SK-N-SH (cell line): ENCODE measurements at regions not wholly inside any gene's neighbourhood (a gene's known extent, or its start where the extent isn't known, plus 50 kb on each side); places are given as distances from the start of the nearest gene placed in this dataset.

Source experiments
- CTCF ChIA-PET: fragments of 300-600, 350-600 bp; formaldehyde crosslinking; extraction: SDS; loops from one replicate; lab custom pipeline; 2021; lab: Yijun Ruan, JAX
- POLR2A ChIA-PET: fragments of 350-600 bp; sonication (Branson Sonifier 250); formaldehyde crosslinking; extraction: SDS; loops from one replicate; lab custom pipeline; 2020; ENCODE audit warnings: antibody characterized with exemption, inconsistent platforms; lab: Yijun Ruan, JAX
- DNase-seq: peaks from one replicate; pipeline ENCODE4 v3.0.0; 2012
- H2AFZ ChIP-seq: fragments of 200-600 bp; sonication (generic); 2 replicates; pipeline ENCODE4 v1.8.1; 2016; ENCODE audit warnings: antibody characterized with exemption, mild to moderate bottlenecking, low read depth
- H3F3A ChIP-seq: fragments of 200-600 bp; sonication (generic); replicated peaks from 2 replicates; pipeline ENCODE3; 2016; ENCODE audit warnings: antibody characterized with exemption, mild to moderate bottlenecking; ENCODE audit not compliant: insufficient read depth
- H3K27ac ChIP-seq, 2 experiments: fragments of 200-500 bp in 1 of 2; fragments of 200-600 bp in 1 of 2; sonication (Bioruptor generic) in 1 of 2; sonication (generic), shearing (Covaris generic) in 1 of 2; 2 replicates each; pipeline versions ENCODE4 v1.5.1 to v1.6.1; 2014 to 2016; ENCODE audit warnings: low read depth in 2 of 2, inconsistent platforms in 1 of 2, low read length in 1 of 2, mild to moderate bottlenecking in 1 of 2, mixed read lengths in 1 of 2
- H3K27me3 ChIP-seq: fragments of 200-600 bp; sonication (generic), shearing (Covaris generic); 2 replicates; pipeline ENCODE4 v1.6.1; 2016; ENCODE audit warnings: mixed run types; ENCODE audit not compliant: insufficient read depth
- H3K36me3 ChIP-seq, 2 experiments: fragments of 200-500 bp in 1 of 2; fragments of 200-600 bp in 1 of 2; sonication (Bioruptor generic) in 1 of 2; sonication (generic) in 1 of 2; replicated peaks in 1 of 2; 2 replicates each; pipeline versions ENCODE3 to v1.5.1; 2014 to 2016; ENCODE audit warnings: low read length in 1 of 2, mild to moderate bottlenecking in 1 of 2; ENCODE audit not compliant: insufficient read depth in 2 of 2, control insufficient read depth in 1 of 2
- H3K4me1 ChIP-seq, 2 experiments: fragments of 200-500 bp in 1 of 2; fragments of 200-600 bp in 1 of 2; sonication (Bioruptor generic) in 1 of 2; sonication (generic), shearing (Covaris generic) in 1 of 2; 2 replicates each; pipeline versions ENCODE4 v1.5.1 to v1.6.1; 2014 to 2016; ENCODE audit warnings: low read depth in 1 of 2, low read length in 1 of 2, mixed run types in 1 of 2; ENCODE audit not compliant: insufficient read depth in 2 of 2, control insufficient read depth in 1 of 2
- H3K4me2 ChIP-seq: fragments of 200-600 bp; sonication (generic), shearing (Covaris generic); 2 replicates; pipeline ENCODE4 v1.6.1; 2017; ENCODE audit warnings: mixed run types
- H3K4me3 ChIP-seq, 2 experiments: fragments of 200-500 bp in 1 of 2; fragments of 200-600 bp in 1 of 2; sonication (Bioruptor generic) in 1 of 2; sonication (generic), shearing (Covaris generic) in 1 of 2; 2 replicates each; pipeline versions ENCODE4 v1.5.1 to v1.8.1; 2014 to 2016; ENCODE audit warnings: low read depth in 2 of 2, inconsistent platforms in 1 of 2, low read length in 1 of 2, mild to moderate bottlenecking in 1 of 2, mixed read lengths in 1 of 2, moderate library complexity in 1 of 2
- H3K79me2 ChIP-seq: fragments of 200-600 bp; sonication (generic); 2 replicates; pipeline ENCODE4 v1.8.1; 2017; ENCODE audit warnings: mild to moderate bottlenecking; ENCODE audit not compliant: insufficient read depth
- H3K9ac ChIP-seq: fragments of 200-600 bp; sonication (generic); 2 replicates; pipeline ENCODE4 v1.6.1; 2017; ENCODE audit warnings: mixed run types
- H3K9me2 ChIP-seq: fragments of 200-600 bp; sonication (generic); 2 replicates; pipeline ENCODE4 v1.6.1; 2017; ENCODE audit warnings: mixed run types
- H3K9me3 ChIP-seq: fragments of 200-600 bp; sonication (generic); 2 replicates; pipeline ENCODE4 v1.6.1; 2017; ENCODE audit warnings: mixed run types, mild to moderate bottlenecking, moderate library complexity
- H4K20me1 ChIP-seq: fragments of 200-600 bp; sonication (generic); 2 replicates; pipeline ENCODE4 v1.6.1; 2017; ENCODE audit warnings: mild to moderate bottlenecking, mixed run types; ENCODE audit not compliant: insufficient read depth
- CHD2 ChIP-seq: fragments of 150-350 bp; IDR thresholded peaks from 2 replicates; pipeline ENCODE4 v1.6.1; 2018; ENCODE audit warnings: low read length; ENCODE audit not compliant: partially characterized antibody
- FOSL2 ChIP-seq: IDR thresholded peaks from 2 replicates; pipeline ENCODE4 v1.4.0; 2012; ENCODE audit warnings: low read depth, mild to moderate bottlenecking, moderate library complexity, borderline replicate concordance
- FOXJ3 ChIP-seq: sonication (generic); formaldehyde crosslinking; IDR thresholded peaks from 2 replicates; pipeline ENCODE4 v1.5.1; 2020; ENCODE audit warnings: mild to moderate bottlenecking, missing genetic modification reagents
- GABPA ChIP-seq: IDR thresholded peaks from 2 replicates; pipeline ENCODE4 v1.4.0; 2012; ENCODE audit warnings: low read depth, mild to moderate bottlenecking
- IRF3 ChIP-seq: fragments of 150-350 bp; IDR thresholded peaks from 2 replicates; pipeline ENCODE4 v1.6.1; 2016; ENCODE audit warnings: mild to moderate bottlenecking, low read depth, low read length
- MXI1 ChIP-seq: IDR thresholded peaks from 2 replicates; pipeline ENCODE4 v1.6.1; 2012; ENCODE audit warnings: mild to moderate bottlenecking, low read depth, low read length, improper control_type of control experiment
- NRF1 ChIP-seq: IDR thresholded peaks from 2 replicates; pipeline ENCODE4 v1.6.1; 2012; ENCODE audit warnings: low read depth, mild to moderate bottlenecking, low read length
- PBX3 ChIP-seq: IDR thresholded peaks from 2 replicates; pipeline ENCODE4; 2012
- POLR2AphosphoS5 ChIP-seq: IDR thresholded peaks from 2 replicates; pipeline ENCODE4 v1.6.1; 2012; ENCODE audit warnings: low read depth, low read length
- RFX5 ChIP-seq: IDR thresholded peaks from 2 replicates; pipeline ENCODE4 v1.6.1; 2012; ENCODE audit warnings: mild to moderate bottlenecking, improper control_type of control experiment, low read length
- RXRA ChIP-seq: IDR thresholded peaks from 2 replicates; pipeline ENCODE4 v1.4.0; 2012; ENCODE audit warnings: low read depth, mild to moderate bottlenecking, borderline replicate concordance
- TAF1 ChIP-seq: IDR thresholded peaks from 2 replicates; pipeline ENCODE4 v1.6.1; 2012; ENCODE audit warnings: low read depth, mild to moderate bottlenecking, low read length, moderate library complexity, borderline replicate concordance
- WGBS: methylation state at CpG from one replicate; pipeline ENCODE4 v1.1.6; 2017; ENCODE audit warnings: low lambda C conversion rate; 5-methylcytosine and 5-hydroxymethylcytosine counted together
- TF ChIP-seq, protein P1 (sequence below): IDR thresholded peaks from 2 replicates; pipeline ENCODE4 v1.4.0; 2012; ENCODE audit warnings: low read depth, borderline replicate concordance
- TF ChIP-seq, protein P2 (sequence below): fragments of 200-600 bp; sonication (generic); IDR thresholded peaks from 2 replicates; pipeline ENCODE4 v1.6.1; 2017; ENCODE audit warnings: antibody characterized with exemption, mild to moderate bottlenecking, moderate library complexity
- TF ChIP-seq, protein P3 (sequence below): IDR thresholded peaks from 2 replicates; pipeline ENCODE4 v1.4.0; 2012; ENCODE audit warnings: low read depth, borderline replicate concordance

- Histone ChIP-seq H3K4me2 (no peak overlapping the region), H3K4me3 (no peak overlapping the region), H3K79me2 (no peaks in the 10 kb centered on the region), H3K9me3 (no peaks in the 10 kb centered on the region), H3K4me1 (no peaks in the 10 kb centered on the region), H3K27me3 (no peaks in the 10 kb centered on the region), H3K27ac (no peak overlapping the region), H3F3A (no peaks in the 10 kb centered on the region), H3K9me2 (no peaks in the 10 kb centered on the region), H3K36me3 (no peaks in the 10 kb centered on the region), H2AFZ (no peak overlapping the region), H4K20me1 (no peaks in the 10 kb centered on the region), H3K9ac (no peak overlapping the region)
- CTCF ChIA-PET = no interaction called here
- DNase-seq = no peak
- TF ChIP-seq POLR2AphosphoS5 (no peak), NRF1 (no peak), TAF1 (no peak), IRF3 (no peak), FOXJ3 (no peak), GABPA (no peak), FOSL2 (no peak), CHD2 (no peak), MXI1 (no peak), PBX3 (no peak), RFX5 (no peak), RXRA (no peak)
- TF ChIP-seq, protein P1, sequence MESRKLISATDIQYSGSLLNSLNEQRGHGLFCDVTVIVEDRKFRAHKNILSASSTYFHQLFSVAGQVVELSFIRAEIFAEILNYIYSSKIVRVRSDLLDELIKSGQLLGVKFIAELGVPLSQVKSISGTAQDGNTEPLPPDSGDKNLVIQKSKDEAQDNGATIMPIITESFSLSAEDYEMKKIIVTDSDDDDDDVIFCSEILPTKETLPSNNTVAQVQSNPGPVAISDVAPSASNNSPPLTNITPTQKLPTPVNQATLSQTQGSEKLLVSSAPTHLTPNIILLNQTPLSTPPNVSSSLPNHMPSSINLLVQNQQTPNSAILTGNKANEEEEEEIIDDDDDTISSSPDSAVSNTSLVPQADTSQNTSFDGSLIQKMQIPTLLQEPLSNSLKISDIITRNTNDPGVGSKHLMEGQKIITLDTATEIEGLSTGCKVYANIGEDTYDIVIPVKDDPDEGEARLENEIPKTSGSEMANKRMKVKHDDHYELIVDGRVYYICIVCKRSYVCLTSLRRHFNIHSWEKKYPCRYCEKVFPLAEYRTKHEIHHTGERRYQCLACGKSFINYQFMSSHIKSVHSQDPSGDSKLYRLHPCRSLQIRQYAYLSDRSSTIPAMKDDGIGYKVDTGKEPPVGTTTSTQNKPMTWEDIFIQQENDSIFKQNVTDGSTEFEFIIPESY = no peak
- TF ChIP-seq, protein P2, sequence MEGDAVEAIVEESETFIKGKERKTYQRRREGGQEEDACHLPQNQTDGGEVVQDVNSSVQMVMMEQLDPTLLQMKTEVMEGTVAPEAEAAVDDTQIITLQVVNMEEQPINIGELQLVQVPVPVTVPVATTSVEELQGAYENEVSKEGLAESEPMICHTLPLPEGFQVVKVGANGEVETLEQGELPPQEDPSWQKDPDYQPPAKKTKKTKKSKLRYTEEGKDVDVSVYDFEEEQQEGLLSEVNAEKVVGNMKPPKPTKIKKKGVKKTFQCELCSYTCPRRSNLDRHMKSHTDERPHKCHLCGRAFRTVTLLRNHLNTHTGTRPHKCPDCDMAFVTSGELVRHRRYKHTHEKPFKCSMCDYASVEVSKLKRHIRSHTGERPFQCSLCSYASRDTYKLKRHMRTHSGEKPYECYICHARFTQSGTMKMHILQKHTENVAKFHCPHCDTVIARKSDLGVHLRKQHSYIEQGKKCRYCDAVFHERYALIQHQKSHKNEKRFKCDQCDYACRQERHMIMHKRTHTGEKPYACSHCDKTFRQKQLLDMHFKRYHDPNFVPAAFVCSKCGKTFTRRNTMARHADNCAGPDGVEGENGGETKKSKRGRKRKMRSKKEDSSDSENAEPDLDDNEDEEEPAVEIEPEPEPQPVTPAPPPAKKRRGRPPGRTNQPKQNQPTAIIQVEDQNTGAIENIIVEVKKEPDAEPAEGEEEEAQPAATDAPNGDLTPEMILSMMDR = no peak
- TF ChIP-seq, protein P3, sequence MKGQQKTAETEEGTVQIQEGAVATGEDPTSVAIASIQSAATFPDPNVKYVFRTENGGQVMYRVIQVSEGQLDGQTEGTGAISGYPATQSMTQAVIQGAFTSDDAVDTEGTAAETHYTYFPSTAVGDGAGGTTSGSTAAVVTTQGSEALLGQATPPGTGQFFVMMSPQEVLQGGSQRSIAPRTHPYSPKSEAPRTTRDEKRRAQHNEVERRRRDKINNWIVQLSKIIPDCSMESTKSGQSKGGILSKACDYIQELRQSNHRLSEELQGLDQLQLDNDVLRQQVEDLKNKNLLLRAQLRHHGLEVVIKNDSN = no peak
- POLR2A ChIA-PET = no interaction called here
- WGBS = 4% methylated on average over 3 of the region's 3 CpGs
These were observed 321.8 kb downstream of the ZNF248 start for GRCh38 chr10:37535459-37536246.
